Small intestine (tissue), 7 donors: ENCODE measurements at regions not wholly inside any gene's neighbourhood (a gene's known extent, or its start where the extent isn't known, plus 50 kb on each side); places are given as distances from the start of the nearest gene placed in this dataset.

Experiments used
- DNase-seq, 2 donors: peaks; one replicate each; pipeline versions ENCODE4 v3.0.0 to v3.0.0-alpha.2; 2013
- FAIRE-seq: peaks from 2 replicates; lab custom pipeline; 2012; peaks lifted over from hg19 to GRCh38; lab: Jason Lieb, UNC
- H3K27ac ChIP-seq, 3 donors: one replicate each; pipeline ENCODE4 v1.5.1; 2013; ENCODE audit warnings: low read length in 2 of 3, mild to moderate bottlenecking in 2 of 3, control low read depth in 1 of 3, inconsistent platforms in 1 of 3, low read depth in 1 of 3, moderate library complexity in 1 of 3
- H3K27me3 ChIP-seq, 3 donors: one replicate each; pipeline ENCODE4 v1.6.1; 2013; ENCODE audit warnings: low read length in 3 of 3, inconsistent platforms in 1 of 3; ENCODE audit not compliant: control insufficient read depth in 3 of 3, insufficient read depth in 3 of 3
- H3K36me3 ChIP-seq, 3 donors: one replicate each; pipeline ENCODE4 v1.6.1; 2013; ENCODE audit warnings: low read length in 3 of 3, inconsistent platforms in 1 of 3, low read depth in 1 of 3, mild to moderate bottlenecking in 1 of 3, moderate library complexity in 1 of 3; ENCODE audit not compliant: control insufficient read depth in 3 of 3, insufficient read depth in 2 of 3
- H3K4me1 ChIP-seq, 3 donors: one replicate each; pipeline ENCODE4 v1.6.1; 2013; ENCODE audit warnings: low read length in 2 of 3, inconsistent platforms in 1 of 3, low read depth in 1 of 3, mild to moderate bottlenecking in 1 of 3, moderate library complexity in 1 of 3; ENCODE audit not compliant: control insufficient read depth in 3 of 3, insufficient read depth in 2 of 3
- H3K4me3 ChIP-seq, 3 donors: one replicate each; pipeline ENCODE4 v1.5.1; 2013; ENCODE audit warnings: low read length in 3 of 3, control low read depth in 1 of 3, inconsistent platforms in 1 of 3, low read depth in 1 of 3, mild to moderate bottlenecking in 1 of 3, moderate library complexity in 1 of 3
- H3K9me3 ChIP-seq, 2 donors: one replicate each; pipeline ENCODE4 v1.6.1; 2013; ENCODE audit warnings: low read depth in 1 of 2, low read length in 1 of 2; ENCODE audit not compliant: control insufficient read depth in 2 of 2, insufficient read depth in 1 of 2
- WGBS, 3 donors: extraction: QIAGEN DNeasy Blood & Tissue Kit; methylation state at CpG; one replicate each; pipeline ENCODE4 v1.1.7; 2013; 5-methylcytosine and 5-hydroxymethylcytosine counted together
- donor health status: healthy with polysubstance abuse.
- donor health status: control.
- donor health status: control.
- donor health status: Bipolar disorder and iron deficiency.
- donor health status: healthy.

DNA sequence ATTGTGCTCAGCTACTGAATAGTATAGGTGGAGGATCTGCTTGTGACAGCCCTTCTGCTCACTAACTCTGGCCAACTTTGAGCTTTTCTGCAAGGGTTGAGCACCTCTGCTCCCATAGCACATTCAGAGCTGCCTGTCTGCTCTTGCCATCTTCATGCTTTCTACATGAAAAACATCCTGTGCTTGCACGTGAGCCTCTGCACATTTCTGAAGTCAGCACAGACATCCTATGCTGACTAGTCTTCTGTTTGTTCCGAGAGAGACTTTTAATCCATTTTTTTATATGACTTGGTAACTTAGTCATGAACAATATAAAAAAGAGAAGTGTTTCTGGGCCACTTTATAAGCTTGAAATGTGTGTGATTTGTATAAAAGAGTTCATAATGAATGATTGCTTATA, 969.3 kb downstream of the TMTC2 start:
- Histone ChIP-seq H3K36me3 (no peaks in the 10 kb centered on the region), H3K27ac (no peak overlapping the region), H3K4me3 (no peak overlapping the region), H3K4me1 (no peaks in the 10 kb centered on the region), H3K27me3 (no peaks in the 10 kb centered on the region), H3K9me3 (peaks cover 0 to 3% of the 10 kb centered on the region in 2 donors)
- no peak for DNase-seq
- 61 to 66% (median 65%) methylated on average over 2 of the region's 2 CpGs for WGBS, 3 donors
- FAIRE-seq: no peak

DNA sequence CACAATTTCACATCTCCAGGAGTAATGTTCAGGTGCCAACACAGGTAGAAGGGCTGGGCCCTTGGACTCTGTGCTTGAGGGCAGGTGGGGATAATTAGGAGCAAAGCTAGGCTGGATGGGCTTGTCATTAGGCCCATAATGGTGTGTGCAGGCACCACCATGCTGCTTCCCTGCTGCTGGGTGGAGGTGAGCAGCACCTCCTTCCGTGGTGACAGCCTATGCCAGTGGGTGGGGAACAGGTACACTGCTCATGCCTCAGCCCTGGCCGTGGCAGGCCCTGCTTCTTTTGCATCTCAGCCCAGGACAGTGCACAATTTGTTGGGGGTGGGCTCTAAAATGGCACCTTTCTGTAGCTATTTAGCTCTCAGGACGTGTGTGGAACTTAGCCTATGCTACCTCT, 955.5 kb downstream of the TMTC2 start:
- Histone ChIP-seq H3K27ac (no peak overlapping the region), H3K27me3 (no peaks in the 10 kb centered on the region), H3K4me1 (no peaks in the 10 kb centered on the region), H3K4me3 (no peak overlapping the region), H3K36me3 (peaks cover 0 to 2% (median 0%) of the 10 kb centered on the region in 3 donors), H3K9me3 (peaks cover 0 to 10% of the 10 kb centered on the region in 2 donors)
- FAIRE-seq (no peak), DNase-seq (no peak)
- 47 to 60% (median 60%) methylated on average over 3 of the region's 3 CpGs for WGBS, 3 donors

DNA sequence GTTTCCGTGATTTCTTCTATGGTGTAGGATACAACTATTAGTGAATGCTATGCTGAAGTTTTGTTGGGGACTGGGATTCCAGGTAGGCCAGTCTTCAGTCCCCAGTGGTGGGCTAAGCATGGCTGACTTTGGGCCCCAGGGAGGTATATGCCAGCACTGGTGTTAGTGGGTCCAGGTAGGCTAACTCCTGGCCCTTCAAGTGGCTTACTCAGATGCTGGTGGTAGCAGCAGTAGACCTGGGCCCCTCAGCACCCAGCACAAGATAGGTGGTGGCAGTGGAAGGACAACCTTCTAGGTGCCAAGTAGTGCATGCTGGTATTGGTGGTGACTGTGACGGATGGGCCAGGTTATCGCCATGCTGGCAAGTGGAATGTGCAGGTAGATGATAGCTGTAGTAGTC, 955.1 kb downstream of the TMTC2 start:
- Histone ChIP-seq H3K27ac (no peak overlapping the region), H3K4me3 (no peak overlapping the region), H3K36me3 (peaks cover 0 to 2% (median 0%) of the 10 kb centered on the region in 3 donors), H3K4me1 (no peaks in the 10 kb centered on the region), H3K9me3 (peaks cover 0 to 10% of the 10 kb centered on the region in 2 donors), H3K27me3 (no peaks in the 10 kb centered on the region)
- DNase-seq: no peak
- no peak for FAIRE-seq
- 84 to 96% (median 95%) methylated on average over 3 of the region's 3 CpGs for WGBS, 3 donors

DNA sequence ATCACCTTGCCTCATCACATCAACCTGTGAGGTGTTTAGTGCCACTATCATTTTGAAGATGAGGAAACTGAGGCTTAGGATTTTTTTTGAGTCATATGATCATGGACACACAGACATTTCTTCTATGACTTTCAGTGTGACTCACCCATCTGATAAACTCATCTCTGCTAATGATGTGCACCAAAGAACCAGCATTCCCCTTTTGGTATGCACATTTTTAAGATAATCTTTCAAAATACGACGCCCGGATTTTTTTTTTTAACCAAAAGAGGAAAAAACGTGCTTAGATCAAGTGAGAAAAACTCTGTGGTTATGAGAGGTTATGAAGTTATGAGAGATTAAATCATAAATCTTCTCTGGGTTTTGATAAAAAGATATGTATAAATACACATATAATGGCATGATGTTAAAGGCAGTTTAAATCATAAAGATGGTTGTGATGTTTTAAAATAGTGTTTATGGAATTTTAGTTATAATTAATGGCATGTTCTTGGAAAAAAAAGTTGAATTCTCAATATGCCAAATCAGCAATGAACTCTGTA, 948.1 kb downstream of the TMTC2 start:
- H3K27ac ChIP-seq: no peak overlapping the region
- WGBS, 3 donors: 68 to 73% (median 71%) methylated on average over 4 of the region's 4 CpGs
- DNase-seq: no peak
- H3K9me3 ChIP-seq: no peaks in the 10 kb centered on the region
- no peak overlapping the region for H3K4me3 ChIP-seq
- no peak for FAIRE-seq
- H3K36me3 ChIP-seq: no peaks in the 10 kb centered on the region
- no peaks in the 10 kb centered on the region for H3K27me3 ChIP-seq
- no peaks in the 10 kb centered on the region for H3K4me1 ChIP-seq

DNA sequence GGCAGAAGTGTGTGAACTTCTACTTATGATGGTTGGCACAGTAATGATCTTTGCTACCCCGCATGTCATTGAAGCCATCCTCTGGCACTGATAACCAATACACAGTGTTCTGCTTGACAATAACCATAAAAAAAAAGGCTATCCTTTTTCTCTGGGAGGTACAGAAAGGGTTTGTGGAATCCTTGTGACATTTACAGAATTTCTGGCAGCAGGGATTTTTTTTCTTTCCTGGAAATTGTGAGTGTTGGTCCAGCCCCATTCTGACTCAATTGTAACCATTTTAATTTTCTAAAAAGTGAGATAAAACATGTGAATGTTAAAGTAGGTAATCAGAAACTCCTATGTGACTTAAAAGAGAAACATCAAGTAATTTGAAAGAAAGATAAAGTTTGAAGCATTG, 943.8 kb downstream of the TMTC2 start:
- Histone ChIP-seq H3K9me3 (no peaks in the 10 kb centered on the region), H3K27me3 (no peaks in the 10 kb centered on the region), H3K27ac (no peak overlapping the region), H3K4me1 (no peaks in the 10 kb centered on the region), H3K4me3 (no peak overlapping the region), H3K36me3 (no peaks in the 10 kb centered on the region)
- FAIRE-seq (no peak), DNase-seq (no peak)
- WGBS, 3 donors: 91 to 96% (median 94%) methylated on average over 1 of the region's 1 CpG

DNA sequence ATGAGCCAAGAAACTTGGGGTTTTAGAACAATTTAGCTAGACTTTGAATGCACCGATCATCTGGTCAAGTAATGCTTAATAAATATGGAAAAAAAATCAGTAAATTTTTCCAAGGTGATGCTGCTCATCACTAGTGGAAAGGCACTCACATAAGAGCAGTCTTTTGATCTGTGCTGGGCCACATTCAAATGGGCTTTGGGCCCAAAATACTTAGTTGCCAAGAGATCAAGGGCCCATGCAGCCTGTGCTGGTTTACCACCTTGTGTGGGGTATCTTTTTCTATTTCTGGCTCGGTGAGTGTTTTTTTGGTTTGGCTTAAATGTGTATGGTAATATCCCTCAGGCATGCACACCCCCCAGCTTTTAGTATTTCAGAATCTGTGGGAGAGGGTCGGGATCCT, 943.2 kb downstream of the TMTC2 start:
- Histone ChIP-seq H3K27ac (no peak overlapping the region), H3K4me1 (no peaks in the 10 kb centered on the region), H3K4me3 (no peak overlapping the region), H3K27me3 (no peaks in the 10 kb centered on the region), H3K36me3 (no peaks in the 10 kb centered on the region), H3K9me3 (no peaks in the 10 kb centered on the region)
- WGBS, 3 donors: 60 to 81% (median 75%) methylated on average over 3 of the region's 3 CpGs
- no peak for DNase-seq
- no peak for FAIRE-seq

DNA sequence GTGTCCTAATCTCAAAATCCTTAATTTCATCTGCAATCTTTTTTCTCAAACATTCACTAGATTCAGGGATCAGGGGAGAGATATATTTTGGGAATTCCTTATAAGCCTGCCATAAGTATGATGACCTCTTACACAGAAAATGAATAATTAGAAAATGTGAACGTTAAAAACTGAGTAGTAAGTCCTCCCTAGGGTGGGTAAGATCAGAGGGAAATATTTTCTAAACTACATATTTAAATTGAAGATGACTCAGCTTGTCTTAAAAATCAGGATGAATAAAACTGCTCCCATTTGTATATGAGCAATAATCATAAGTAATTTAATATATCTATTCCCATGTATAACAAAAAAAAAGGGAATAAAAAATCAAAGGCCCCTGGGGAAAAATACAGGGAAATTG, 935.5 kb downstream of the TMTC2 start:
- Histone ChIP-seq H3K36me3 (no peaks in the 10 kb centered on the region), H3K9me3 (no peaks in the 10 kb centered on the region), H3K27me3 (no peaks in the 10 kb centered on the region), H3K4me1 (no peaks in the 10 kb centered on the region), H3K4me3 (no peak overlapping the region), H3K27ac (no peak overlapping the region)
- WGBS, 3 donors: 43 to 63% (median 48%) methylated on average over 1 of the region's 1 CpG
- DNase-seq (no peak), FAIRE-seq (no peak)

DNA sequence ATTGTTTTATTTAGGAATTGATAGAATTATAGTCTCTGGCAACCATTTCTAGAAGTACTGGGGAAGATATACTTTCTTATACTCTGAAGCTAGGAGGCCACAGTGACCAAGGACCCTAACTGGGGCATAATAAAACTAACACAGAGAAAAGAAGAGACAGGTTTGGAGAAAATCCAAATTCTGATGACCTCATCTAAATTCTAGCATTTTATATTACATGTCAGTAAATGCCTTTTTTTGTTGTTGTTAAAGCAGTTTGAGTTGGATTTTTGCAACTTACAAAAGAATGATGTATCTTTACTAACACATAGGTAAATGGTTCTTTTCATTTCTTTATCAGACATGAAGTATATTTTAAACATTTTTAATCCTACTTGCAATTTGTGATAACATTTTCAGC, 933.3 kb downstream of the TMTC2 start:
- no peaks in the 10 kb centered on the region for H3K27me3 ChIP-seq
- no peak overlapping the region for H3K4me3 ChIP-seq
- no peak for FAIRE-seq
- no peaks in the 10 kb centered on the region for H3K36me3 ChIP-seq
- no peak for DNase-seq
- H3K9me3 ChIP-seq: peaks cover 0 to 3% of the 10 kb centered on the region in 2 donors
- no peaks in the 10 kb centered on the region for H3K4me1 ChIP-seq
- H3K27ac ChIP-seq: no peak overlapping the region

DNA sequence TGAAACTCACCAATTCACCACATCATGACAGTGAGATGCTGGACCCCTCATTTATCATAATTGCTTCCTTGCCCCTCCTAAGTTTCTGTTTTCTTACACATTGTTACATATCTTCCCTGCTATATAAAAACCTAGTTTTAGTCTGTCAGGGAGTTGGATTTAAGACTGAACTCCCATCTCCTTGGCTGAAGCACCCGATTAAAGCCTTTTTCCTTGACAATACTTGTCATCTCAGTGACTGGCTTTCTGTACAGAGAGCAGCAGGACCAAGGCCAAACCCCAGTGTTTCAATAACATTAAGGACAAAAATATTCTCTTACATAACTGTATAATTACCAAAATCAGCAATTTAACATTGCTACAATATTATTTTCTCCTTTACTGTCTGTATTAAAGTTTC, 928.4 kb downstream of the TMTC2 start:
- no peaks in the 10 kb centered on the region for H3K36me3 ChIP-seq
- no peaks in the 10 kb centered on the region for H3K4me1 ChIP-seq
- no peak overlapping the region for H3K4me3 ChIP-seq
- H3K27ac ChIP-seq: no peak overlapping the region
- 79 to 81% (median 80%) methylated on average over 1 of the region's 1 CpG for WGBS, 3 donors
- no peaks in the 10 kb centered on the region for H3K27me3 ChIP-seq
- DNase-seq: no peak
- peaks cover 0 to 13% of the 10 kb centered on the region in 2 donors for H3K9me3 ChIP-seq
- no peak for FAIRE-seq
